Epidermal melanocyte (primary cell): ENCODE measurements at regions not wholly inside any gene's neighbourhood (a gene's known extent, or its start where the extent isn't known, plus 50 kb on each side); places are given as distances from the start of the nearest gene placed in this dataset.

Experiments
- DNase-seq: peaks from one replicate; pipeline ENCODE4 v3.0.0; 2011; ENCODE audit warnings: low spot score; ENCODE audit not compliant: insufficient read length

DNA sequence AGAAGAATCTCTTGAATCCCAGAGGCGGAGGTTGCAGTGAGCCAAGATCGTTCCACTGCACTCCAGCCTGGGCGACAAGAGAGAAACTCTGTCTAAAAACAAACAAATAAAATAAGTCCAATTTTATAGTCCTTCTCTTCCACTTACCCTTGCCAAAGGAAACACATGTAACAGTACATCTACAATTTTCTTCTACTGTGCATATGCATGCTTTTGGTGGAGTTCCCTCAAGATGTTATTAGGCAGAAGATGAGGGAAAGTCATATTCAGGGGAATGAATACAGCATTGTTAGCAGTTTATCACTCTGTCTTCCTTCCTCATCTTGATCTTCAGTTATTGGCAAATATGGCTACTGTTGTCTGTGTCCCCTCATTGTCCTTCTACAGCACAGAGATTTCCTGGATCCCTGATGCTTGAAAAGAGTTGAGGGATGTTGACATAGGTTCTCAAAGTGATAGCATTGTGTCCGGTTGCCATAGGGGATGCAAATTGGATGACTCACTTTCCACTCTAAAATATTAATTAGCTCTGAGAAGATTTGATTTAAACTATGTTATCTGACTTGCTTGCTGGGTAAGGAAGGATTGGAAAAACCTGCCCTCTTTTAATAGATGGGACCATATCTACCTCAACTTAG, 1173.6 kb downstream of the KCNT2 start:
- no peak for DNase-seq

- no peak for DNase-seq
Measured at GRCh38 chr1:195430826-195431225, 1177.4 kb downstream of the KCNT2 start.

- DNase-seq = no peak
Measured at GRCh38 chr1:195428927-195429326, 1179.3 kb downstream of the KCNT2 start.

GRCh38 chr1:195415584-195415983, 1192.7 kb downstream of the KCNT2 start:
- DNase-seq = no peak

- no peak for DNase-seq
Measured at GRCh38 chr1:195394567-195394966, 1213.7 kb downstream of the KCNT2 start.

- no peak for DNase-seq
Measured at GRCh38 chr1:195376190-195376589, 1232.0 kb downstream of the KCNT2 start.

DNA sequence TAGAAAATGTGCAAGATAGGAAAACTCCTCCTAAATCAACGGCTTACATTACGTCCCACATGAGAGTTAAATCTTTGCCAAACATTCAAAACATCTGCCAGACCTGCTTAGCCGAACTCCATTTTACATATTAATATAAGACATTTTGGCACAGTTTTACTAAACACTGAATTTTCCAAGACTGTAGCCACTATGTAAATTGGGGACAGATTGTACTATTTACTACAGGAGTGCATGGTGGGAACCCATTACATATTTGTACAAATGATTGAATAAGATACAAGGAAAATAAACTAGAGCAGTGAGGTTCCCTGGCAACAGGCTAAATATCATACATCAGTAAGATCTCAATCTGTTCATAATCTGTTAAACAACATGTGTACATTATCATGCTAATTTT, 1234.4 kb downstream of the KCNT2 start:
- DNase-seq = no peak

DNA sequence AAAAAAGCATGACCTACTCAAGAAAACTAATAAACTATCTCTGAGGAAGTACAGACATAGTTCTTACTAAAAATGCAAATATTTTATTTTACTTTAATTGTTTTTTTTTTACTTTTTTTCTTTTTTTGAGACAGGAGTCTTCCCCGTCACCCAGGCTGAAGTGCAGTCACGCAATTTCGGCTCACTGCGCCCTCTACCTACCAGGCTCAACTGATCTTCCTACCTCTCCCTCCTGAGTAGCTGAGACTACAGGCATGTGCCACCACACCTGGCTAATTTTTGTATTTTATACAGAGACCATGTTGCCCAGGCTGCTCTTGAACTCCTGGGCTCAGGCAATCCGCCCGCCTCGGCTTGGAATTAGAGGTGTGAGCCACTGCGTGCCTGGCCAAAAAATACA, 1263.1 kb downstream of the KCNT2 start:
- DNase-seq = no peak

- DNase-seq = no peak
Measured at GRCh38 chr1:195337646-195338045, 1270.6 kb downstream of the KCNT2 start.

DNA sequence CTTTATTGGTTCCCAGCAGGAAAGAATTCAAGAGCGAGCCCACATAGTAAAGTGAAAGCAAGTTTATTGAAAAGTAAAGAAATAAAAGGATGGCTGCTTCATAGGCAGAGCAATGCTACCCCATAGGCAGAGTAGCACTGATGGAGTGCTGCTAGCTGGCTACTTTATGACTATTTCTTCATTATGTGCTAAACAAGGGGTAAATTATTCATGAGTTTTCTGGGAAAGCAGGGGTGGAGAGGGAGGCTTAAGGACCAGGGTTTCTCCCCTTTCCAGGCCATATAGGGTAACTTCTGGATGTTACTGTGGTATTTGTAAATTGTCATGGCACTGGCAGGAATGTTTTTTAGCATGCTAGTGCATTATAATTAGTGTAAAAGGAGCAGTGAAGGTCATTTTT, 1271.4 kb downstream of the KCNT2 start:
- no peak for DNase-seq

- no peak for DNase-seq
Measured at GRCh38 chr1:195335541-195335940, 1272.7 kb downstream of the KCNT2 start.

GRCh38 chr1:195332102-195332501, 1276.1 kb downstream of the KCNT2 start:
- DNase-seq = no peak

DNA sequence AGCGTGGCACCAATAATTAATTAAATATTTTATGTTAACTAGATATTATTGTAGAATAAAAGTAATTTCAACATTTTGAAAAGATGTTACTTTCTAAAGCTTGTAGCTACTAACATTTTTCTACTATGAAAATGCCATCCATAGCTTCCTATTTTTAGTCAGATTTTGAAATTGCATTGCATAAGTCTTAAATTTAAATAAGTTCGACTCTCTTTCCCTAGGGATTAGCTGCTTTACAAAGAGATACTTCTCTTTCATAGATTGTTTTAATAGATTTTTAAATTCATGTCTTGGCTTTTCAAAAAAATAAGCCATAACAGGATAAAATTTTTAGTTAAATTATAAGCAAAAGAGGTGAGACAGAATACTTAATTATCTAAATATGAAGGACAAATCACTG, 1279.6 kb downstream of the KCNT2 start:
- DNase-seq = no peak

GRCh38 chr1:195328102-195328501, 1280.1 kb downstream of the KCNT2 start:
- no peak for DNase-seq

- DNase-seq = no peak
Measured at GRCh38 chr1:195327361-195327760, 1280.9 kb downstream of the KCNT2 start.

DNA sequence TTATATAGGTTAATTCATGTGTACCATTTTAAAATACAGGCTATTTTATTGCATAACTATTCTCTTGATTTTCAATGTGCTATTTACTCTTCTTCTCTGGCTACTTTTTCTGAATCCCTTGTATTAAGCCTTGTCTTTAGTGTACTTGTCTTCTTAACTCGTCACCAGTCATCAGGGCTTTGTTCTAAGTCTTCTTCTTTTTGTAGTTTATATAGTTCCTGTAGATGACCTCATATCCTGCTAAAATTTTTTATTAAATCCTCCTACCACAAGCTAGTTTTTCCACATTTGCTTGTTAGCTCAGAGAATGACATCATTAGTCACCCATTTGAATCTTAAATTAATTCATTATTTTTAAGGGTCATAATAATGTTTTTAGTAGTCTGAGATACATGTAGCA, 1281.9 kb downstream of the KCNT2 start:
- DNase-seq = no peak

DNA sequence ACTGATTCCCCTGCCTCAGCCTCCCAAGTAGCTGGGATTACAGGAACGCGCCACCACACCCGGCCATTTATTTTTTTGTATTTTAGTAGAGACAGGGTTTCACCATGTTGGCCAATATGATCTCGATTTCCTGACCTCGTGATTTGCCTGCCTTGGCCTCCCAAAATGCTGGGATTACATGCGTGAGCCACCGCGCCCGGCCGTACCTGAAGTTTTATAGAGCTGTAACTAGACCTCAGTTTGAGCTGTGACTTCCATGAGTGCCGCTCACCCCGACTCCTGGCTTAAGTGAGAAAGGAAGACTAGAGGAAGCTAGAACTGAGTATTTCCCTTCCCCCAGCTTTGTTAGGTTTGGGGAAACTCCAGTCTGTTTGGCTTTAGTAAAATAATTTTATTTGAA, 1283.1 kb downstream of the KCNT2 start:
- DNase-seq = no peak

- no peak for DNase-seq
Measured at GRCh38 chr1:195306281-195306680, 1302.0 kb downstream of the KCNT2 start.

GRCh38 chr1:195294911-195295310, 1313.3 kb downstream of the KCNT2 start:
- DNase-seq = no peak

DNA sequence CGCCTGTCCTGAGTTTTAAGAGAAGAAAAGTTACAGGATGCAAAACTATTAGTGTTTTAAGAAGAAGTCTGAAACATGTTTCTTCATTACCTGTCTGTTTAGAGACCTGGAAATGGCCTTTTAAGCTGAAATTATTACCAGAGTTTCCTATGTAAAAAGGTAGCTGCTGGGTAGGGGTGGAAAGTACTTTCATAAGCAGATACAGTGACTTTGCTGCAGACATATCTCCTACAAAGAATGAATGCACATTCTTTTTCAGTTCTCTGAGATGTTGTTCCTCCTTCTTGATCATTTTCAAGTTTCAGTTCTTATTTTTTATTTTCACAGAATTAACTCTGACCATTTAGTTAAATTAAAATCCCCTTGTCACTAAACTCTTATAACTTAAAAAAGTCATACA, 1329.6 kb downstream of the KCNT2 start:
- no peak for DNase-seq

- no peak for DNase-seq
Measured at GRCh38 chr1:195275710-195276109, 1332.5 kb downstream of the KCNT2 start.

DNA sequence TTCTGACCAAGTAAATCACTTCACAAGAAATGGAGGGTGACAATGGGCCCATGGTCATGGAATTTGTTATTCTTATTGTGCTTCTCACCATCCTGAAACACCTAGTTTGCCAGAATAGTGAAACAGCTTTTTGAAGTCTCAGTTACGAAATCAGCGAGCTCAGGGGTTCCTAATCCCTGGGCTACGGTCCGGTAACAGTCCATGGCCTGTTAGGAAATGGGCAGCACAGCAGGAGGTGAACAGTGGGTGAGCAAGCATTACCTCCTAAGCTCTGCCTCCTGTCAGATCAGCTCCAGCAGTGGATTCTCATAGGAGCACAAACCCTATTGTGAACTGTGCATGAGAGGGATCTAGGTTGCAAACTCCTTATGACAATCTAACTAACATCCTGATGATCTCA, 1356.3 kb downstream of the KCNT2 start:
- DNase-seq = no peak

- DNase-seq = no peak
Measured at GRCh38 chr1:195243492-195243891, 1364.7 kb downstream of the KCNT2 start.

DNA sequence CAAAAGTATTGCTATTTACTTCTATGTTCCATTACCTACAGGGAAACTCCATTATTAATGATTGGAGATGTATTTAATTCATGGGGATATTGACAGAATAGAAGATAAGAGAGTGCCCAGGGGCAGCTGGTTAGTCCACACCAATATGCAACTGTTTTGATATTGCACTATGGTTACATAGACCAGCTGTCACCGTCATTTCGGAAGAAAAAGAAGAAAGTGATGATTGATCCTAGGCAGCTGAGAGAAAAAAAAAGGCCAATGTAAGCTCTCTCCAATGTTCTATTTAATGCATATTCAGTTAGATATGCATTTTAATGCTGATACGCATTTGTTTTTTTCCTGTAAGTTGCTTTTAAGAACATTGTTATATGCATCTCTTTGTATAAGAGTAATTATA, 1367.2 kb downstream of the KCNT2 start:
- no peak for DNase-seq
